ENCODE measurements at regions not wholly inside any gene's neighbourhood (a gene's known extent, or its start where the extent isn't known, plus 50 kb on each side); places are given as distances from the start of the nearest gene placed in this dataset.
"Not testable (repeated sequence)": the region's sequence is repeated elsewhere in the genome, so short reads cannot be mapped to it uniquely, and the experiment has no call there.

DNA sequence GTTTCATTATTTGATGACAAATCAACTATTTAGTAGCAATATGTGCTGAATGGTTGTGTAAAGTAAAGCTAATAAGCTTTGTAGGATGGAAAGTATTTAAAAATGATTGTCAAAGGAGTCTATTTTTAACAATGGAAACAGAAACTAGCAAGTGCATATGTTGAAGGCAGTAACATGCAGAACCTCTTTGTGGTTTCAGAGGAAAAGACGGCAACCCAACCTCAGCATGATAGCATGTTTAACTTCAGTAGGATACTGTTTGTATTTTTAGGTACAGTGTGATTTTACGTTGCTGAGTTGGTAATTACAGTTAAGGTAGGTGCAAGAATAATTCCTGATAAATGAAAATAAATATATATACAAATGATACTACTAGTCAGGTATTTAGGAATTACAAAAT is 545.4 kb downstream of the CDY1 start:
- in situ Hi-C loops (cut with HindIII; ENCODE audit: low pct_unique_long_range_greater_than_20kb, low sequenced_read_pairs), result not testable (repeated sequence)

GRCh38 chrY:26179326-26179725 is 557.4 kb downstream of the CDY1 start:
- in situ Hi-C loops (cut with HindIII; ENCODE audit: low pct_unique_long_range_greater_than_20kb, low sequenced_read_pairs); DNase-seq (ENCODE audit: low read depth in 1 of 2, low spot score in 1 of 2): not testable (repeated sequence)

More for the DNA sequence above, 545.4 kb downstream of the CDY1 start:
- not testable (repeated sequence) for DNase-seq (ENCODE audit: low read depth in 1 of 2, low spot score in 1 of 2)

GRCh38 chrY:26224974-26225373 is 603.1 kb downstream of the CDY1 start:
- in situ Hi-C loops (cut with HindIII; ENCODE audit: low pct_unique_long_range_greater_than_20kb, low sequenced_read_pairs), result not testable (repeated sequence)

DNA sequence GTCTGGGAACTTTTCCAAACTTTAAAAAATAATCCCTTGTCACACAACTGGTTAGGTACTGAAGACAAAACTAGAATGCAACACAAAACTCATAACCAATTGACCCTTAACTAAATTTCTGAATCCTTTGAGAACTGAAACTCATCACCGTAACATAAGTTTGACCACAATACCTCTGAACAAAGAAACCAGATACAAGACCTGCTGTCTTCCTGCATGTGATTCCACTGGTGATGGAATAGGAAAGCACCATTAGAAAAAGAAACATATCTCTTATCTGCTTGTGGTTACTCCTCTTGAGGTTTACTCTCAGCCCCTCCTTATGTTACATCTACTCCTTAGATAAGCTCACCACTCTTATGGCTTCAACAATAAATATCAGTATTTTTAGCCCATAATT is 603.6 kb downstream of the CDY1 start:
- DNase-seq (ENCODE audit: low read depth in 1 of 2, low spot score in 1 of 2); in situ Hi-C loops (cut with HindIII; ENCODE audit: low pct_unique_long_range_greater_than_20kb, low sequenced_read_pairs): not testable (repeated sequence)

More at GRCh38 chrY:26224974-26225373, 603.1 kb downstream of the CDY1 start:
- not testable (repeated sequence) for DNase-seq (ENCODE audit: low read depth in 1 of 2, low spot score in 1 of 2)

- DNase-seq (ENCODE audit: low read depth in 1 of 2, low spot score in 1 of 2); in situ Hi-C loops (cut with HindIII; ENCODE audit: low pct_unique_long_range_greater_than_20kb, low sequenced_read_pairs): not testable (repeated sequence)
Measured at GRCh38 chrY:26240944-26241343, 619.0 kb downstream of the CDY1 start.

DNA sequence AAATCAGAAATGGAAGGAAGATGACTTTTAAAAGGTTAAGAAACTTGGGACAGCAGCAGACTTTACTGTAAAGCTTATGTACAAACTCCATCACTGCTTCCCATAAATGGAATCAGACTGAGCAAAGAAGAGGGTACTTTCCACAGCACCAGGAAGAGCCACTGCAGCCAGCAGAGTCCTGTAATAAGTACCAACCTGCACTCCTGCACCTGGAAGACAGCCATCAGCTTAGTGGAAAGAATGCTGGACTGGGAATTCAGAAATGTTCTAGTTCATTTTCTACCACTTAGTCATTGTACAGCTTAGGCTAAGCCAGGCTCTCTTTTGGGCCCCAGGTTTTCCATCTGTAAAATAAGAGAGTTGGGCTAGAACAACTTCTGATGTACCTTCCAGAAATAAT is 632.3 kb downstream of the CDY1 start:
- DNase-seq (ENCODE audit: low read depth in 1 of 2, low spot score in 1 of 2); in situ Hi-C loops (cut with HindIII; ENCODE audit: low pct_unique_long_range_greater_than_20kb, low sequenced_read_pairs): not testable (repeated sequence)

GRCh38 chrY:26265449-26265848 is 643.5 kb downstream of the CDY1 start:
- DNase-seq (ENCODE audit: low read depth in 1 of 2, low spot score in 1 of 2); in situ Hi-C loops (cut with HindIII; ENCODE audit: low pct_unique_long_range_greater_than_20kb, low sequenced_read_pairs): not testable (repeated sequence)

DNA sequence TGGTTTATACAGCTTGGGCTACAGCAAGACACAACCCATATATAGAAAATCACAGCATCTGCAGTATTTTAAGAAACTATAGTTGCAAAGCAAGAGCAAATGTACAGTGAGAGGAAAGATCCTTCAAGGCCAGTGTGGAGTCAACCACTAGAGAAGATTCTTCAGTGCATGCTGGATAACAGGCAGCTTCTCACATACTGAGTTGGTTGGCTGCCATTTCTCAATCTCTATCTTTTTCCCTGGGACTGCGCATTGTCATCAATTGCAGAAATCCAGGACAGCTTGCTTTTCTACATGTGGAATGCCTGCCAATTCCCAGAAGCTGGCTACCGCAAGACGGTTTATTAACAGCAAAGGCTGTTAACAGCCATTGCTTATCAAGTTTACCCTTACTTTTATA is 646.5 kb downstream of the CDY1 start:
- in situ Hi-C loops (cut with HindIII; ENCODE audit: low pct_unique_long_range_greater_than_20kb, low sequenced_read_pairs); DNase-seq (ENCODE audit: low read depth in 1 of 2, low spot score in 1 of 2): not testable (repeated sequence)

DNA sequence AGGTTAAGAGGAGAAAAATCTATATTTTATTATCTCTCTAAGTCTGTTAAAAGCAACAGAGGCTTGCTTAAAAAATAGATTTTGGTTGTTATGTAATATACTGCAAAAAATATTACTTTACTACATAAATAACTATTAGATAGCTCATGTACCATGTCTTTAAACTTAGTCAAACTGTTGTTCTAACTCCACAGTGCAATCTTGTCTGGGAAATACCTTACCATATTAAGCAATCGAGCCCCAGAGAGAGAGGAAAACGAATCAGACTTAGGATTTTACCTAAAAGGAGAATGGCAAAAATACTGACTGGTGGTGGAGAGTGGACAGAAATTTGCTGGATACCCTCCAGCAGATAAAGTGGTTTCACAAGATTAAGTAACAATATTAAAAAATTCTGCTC is 647.0 kb downstream of the CDY1 start:
- DNase-seq (ENCODE audit: low read depth in 1 of 2, low spot score in 1 of 2); in situ Hi-C loops (cut with HindIII; ENCODE audit: low pct_unique_long_range_greater_than_20kb, low sequenced_read_pairs): not testable (repeated sequence)

DNA sequence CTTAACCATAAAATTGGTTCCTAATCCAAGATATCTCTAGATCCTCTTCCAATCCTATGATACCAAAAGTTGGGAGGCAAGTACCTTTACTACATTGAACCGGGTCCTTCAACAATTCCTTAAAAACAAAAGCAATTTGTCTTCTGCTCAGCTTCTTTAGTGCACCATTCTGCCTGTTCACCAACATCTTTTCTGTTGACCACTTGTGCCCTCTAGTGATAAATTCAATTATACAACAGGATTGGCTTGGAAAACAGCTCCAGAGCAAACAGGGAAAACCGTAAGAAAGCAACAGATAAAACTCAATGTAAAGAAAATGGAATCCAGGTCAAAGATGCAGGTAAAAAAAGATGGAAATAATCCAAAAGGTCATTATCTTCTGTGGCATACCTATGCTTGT is 651.2 kb downstream of the CDY1 start:
- in situ Hi-C loops (cut with HindIII; ENCODE audit: low pct_unique_long_range_greater_than_20kb, low sequenced_read_pairs); DNase-seq (ENCODE audit: low read depth in 1 of 2, low spot score in 1 of 2): not testable (repeated sequence)

DNA sequence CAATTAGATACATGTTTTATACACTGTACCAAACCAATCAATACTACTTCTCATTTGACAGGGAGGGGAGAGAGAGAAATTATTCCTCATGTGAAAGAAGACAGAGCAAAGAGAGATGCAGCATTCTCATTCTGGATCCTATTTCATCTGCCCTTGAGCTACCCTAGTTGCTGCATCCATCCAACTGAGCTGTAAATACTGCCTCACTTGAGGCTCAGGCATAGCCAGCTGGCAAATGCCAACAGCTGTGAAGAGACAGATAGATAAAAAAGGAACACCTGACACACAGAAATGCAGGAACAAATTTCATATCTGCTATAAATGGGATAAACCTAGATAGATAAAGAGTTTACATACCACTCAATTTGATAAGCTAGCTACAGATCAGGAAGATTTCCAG is 684.1 kb downstream of the CDY1 start:
- DNase-seq (ENCODE audit: low read depth in 1 of 2, low spot score in 1 of 2); in situ Hi-C loops (cut with HindIII; ENCODE audit: low pct_unique_long_range_greater_than_20kb, low sequenced_read_pairs): not testable (repeated sequence)

GRCh38 chrY:26306630-26307385 is 684.9 kb downstream of the CDY1 start:
- in situ Hi-C loops (cut with HindIII; ENCODE audit: low pct_unique_long_range_greater_than_20kb, low sequenced_read_pairs); DNase-seq (ENCODE audit: low read depth in 1 of 2, low spot score in 1 of 2): not testable (repeated sequence)

DNA sequence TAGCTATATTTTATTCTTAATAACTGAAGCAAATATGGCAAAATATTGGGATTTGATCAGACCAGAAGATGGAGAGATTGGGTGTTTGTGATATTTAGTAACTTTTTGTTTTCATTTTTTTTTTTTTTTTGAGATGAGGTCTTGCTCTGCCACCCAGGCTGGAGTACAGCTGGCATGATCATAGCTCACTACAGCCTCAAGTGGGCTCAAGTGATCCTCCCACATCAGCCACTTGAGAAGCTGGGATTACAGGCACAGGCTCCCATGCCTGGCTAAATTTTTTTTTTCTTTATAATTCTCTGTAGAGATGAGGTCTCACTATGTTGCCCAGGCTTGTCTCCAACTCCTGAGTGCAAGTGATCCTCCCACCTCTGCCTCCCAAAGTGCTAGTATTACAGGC is 686.4 kb downstream of the CDY1 start:
- DNase-seq (ENCODE audit: low read depth in 1 of 2, low spot score in 1 of 2); in situ Hi-C loops (cut with HindIII; ENCODE audit: low pct_unique_long_range_greater_than_20kb, low sequenced_read_pairs): not testable (repeated sequence)

GRCh38 chrY:26315065-26315464 is 693.1 kb downstream of the CDY1 start:
- in situ Hi-C loops (cut with HindIII; ENCODE audit: low pct_unique_long_range_greater_than_20kb, low sequenced_read_pairs), result not testable (repeated sequence)
- peak in 1 of 2 experiments; percentile 20 for DNase-seq (ENCODE audit: low read depth in 1 of 2, low spot score in 1 of 2)

DNA sequence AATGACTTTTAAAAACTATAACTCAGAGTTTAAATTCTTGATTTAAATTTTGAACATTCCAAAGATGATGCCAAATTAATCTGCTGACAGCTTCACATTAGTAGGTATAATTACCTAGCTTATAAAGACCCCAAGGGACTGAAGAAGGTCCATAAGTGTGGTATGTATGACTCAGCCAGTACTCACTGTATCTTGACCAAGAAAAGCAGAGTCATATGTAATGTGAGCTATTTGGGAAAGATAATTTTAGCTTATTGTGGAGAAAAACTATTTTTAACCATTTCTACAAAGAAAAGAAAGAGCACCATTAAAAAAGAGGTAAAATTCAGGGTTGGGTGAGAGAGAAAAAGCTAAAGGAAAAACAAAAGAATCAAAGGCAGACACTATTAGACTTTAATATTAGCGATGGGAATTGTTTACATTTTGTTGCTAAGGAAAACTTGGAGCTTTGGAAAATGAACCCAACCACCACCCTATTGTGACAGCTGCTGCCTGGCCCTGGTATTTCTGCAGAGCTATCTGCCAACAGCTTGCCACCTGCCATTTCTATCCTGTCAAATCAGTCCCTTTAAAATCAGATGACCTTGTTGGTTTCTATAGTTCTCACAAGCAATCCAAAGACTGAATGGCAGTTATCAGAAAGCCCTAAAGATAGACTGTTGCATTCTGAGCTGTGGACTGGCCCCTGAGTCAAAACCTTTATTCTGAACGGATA is 697.7 kb downstream of the CDY1 start:
- DNase-seq (ENCODE audit: low read depth in 1 of 2, low spot score in 1 of 2); in situ Hi-C loops (cut with HindIII; ENCODE audit: low pct_unique_long_range_greater_than_20kb, low sequenced_read_pairs): not testable (repeated sequence)

DNA sequence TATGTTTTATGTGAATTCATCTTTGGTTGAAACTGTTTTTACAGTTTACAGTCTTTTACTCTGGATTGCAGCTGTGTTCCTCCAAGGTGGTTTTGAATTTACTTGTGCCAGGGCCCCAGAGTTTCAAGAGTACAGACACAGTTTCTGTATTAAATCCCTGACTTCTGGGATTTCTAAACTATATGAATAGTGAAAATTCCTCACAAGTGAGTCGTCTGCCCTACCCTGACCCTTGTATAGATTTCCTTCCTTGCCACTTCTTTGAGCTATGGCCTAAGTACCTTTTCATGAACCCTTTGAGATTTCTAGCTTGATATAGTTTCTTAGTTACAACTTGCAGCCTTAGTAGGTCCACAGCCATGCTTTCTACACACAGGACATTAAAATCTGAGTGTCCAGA is 700.8 kb downstream of the CDY1 start:
- in situ Hi-C loops (cut with HindIII; ENCODE audit: low pct_unique_long_range_greater_than_20kb, low sequenced_read_pairs); DNase-seq (ENCODE audit: low read depth in 1 of 2, low spot score in 1 of 2): not testable (repeated sequence)

DNA sequence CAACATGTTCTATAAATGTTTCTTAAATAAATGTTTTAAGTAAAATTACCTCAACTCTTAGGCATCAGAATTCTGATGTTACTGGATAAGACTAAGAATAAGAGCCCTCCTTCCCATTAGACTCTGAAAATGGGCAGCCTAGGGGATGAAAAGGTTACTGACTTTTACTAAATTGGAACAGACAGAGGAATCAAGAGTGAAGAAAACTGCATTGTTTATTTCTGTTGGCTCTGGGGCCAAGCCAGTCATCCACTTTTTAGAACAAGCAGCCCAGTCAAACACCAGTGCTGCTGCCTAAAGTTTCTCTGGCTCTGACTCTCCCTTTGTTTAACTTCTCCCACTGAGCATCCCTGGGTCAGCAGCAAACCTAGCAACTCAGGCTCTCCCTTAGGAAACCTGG is 731.0 kb downstream of the CDY1 start:
- DNase-seq (ENCODE audit: low read depth in 1 of 2, low spot score in 1 of 2); in situ Hi-C loops (cut with HindIII; ENCODE audit: low pct_unique_long_range_greater_than_20kb, low sequenced_read_pairs): not testable (repeated sequence)

Measured in T47D (cell line).